ENCODE measurements at regions not wholly inside any gene's neighbourhood (a gene's known extent, or its start where the extent isn't known, plus 50 kb on each side); places are given as distances from the start of the nearest gene placed in this dataset.

GRCh38 chr2:240339411-240340360 lies 95.8 kb upstream of the GPC1 start:
- 85 to 91% (median 87%) methylated on average over 24 of the region's 24 CpGs for WGBS, 3 donors
- ATAC-seq (no peak), DNase-seq (no peak)
- Histone ChIP-seq H3K4me3 (no peak overlapping the region), H3K9me3 (peaks cover 1% of the 10 kb centered on the region), H3K27ac (no peak overlapping the region), H3K36me3 (ENCODE audit: insufficient read depth in 1 of 2, low read depth in 1 of 2) (no peaks in the 10 kb centered on the region), H3K27me3 (ENCODE audit: insufficient read depth in 3 of 3, low read length in 2 of 3) (no peaks in the 10 kb centered on the region), H3K4me1 (no peaks in the 10 kb centered on the region)
- intact Hi-C loops (cut with DNase I), result no loop called here
- TF ChIP-seq CTCF (IDR thresholded peaks at IDR 0.05), result no peak

- Histone ChIP-seq H3K4me1 (no peaks in the 10 kb centered on the region), H3K27me3 (ENCODE audit: insufficient read depth in 3 of 3, low read length in 2 of 3) (no peaks in the 10 kb centered on the region), H3K36me3 (ENCODE audit: insufficient read depth in 1 of 2, low read depth in 1 of 2) (no peaks in the 10 kb centered on the region), H3K9me3 (peaks cover 6% of the 10 kb centered on the region), H3K27ac (no peak overlapping the region), H3K4me3 (no peak overlapping the region)
- no peak for ATAC-seq
- intact Hi-C loops (cut with DNase I), result no loop called here
- 94 to 96% (median 94%) methylated on average over 12 to 14 of the region's 14 CpGs for WGBS, 3 donors
- TF ChIP-seq CTCF (IDR thresholded peaks at IDR 0.05), result no peak
- no peak for DNase-seq
Observed at GRCh38 chr2:240340361-240340761, 95.1 kb upstream of the GPC1 start.

- Histone ChIP-seq H3K9me3 (peaks cover 6% of the 10 kb centered on the region), H3K27me3 (ENCODE audit: insufficient read depth in 3 of 3, low read length in 2 of 3) (no peaks in the 10 kb centered on the region), H3K4me1 (no peaks in the 10 kb centered on the region), H3K36me3 (ENCODE audit: insufficient read depth in 1 of 2, low read depth in 1 of 2) (no peaks in the 10 kb centered on the region), H3K4me3 (no peak overlapping the region), H3K27ac (no peak overlapping the region)
- TF ChIP-seq CTCF (IDR thresholded peaks at IDR 0.05), result no peak
- ATAC-seq (no peak), DNase-seq (no peak)
- WGBS, 3 donors, result 63 to 71% (median 71%) methylated on average over 9 of the region's 9 CpGs
- intact Hi-C loops (cut with DNase I), result no loop called here
Observed at GRCh38 chr2:240341064-240341463, 94.4 kb upstream of the GPC1 start.

- TF ChIP-seq CTCF (IDR thresholded peaks at IDR 0.05), result no peak
- no peak overlapping the region for H3K4me3 ChIP-seq
- H3K9me3 ChIP-seq, result peaks cover 6% of the 10 kb centered on the region
- ATAC-seq (no peak), DNase-seq (no peak)
- H3K27ac ChIP-seq, result no peak overlapping the region
- intact Hi-C loops (cut with DNase I), result no loop called here
- no peaks in the 10 kb centered on the region for H3K27me3 ChIP-seq (ENCODE audit: insufficient read depth in 3 of 3, low read length in 2 of 3)
- 55 to 64% (median 57%) methylated on average over 1 of the region's 1 CpG for WGBS, 3 donors
- peaks cover 4% of the 10 kb centered on the region for H3K4me1 ChIP-seq
- no peaks in the 10 kb centered on the region for H3K36me3 ChIP-seq (ENCODE audit: insufficient read depth in 1 of 2, low read depth in 1 of 2)
Observed at GRCh38 chr2:240343548-240343947, 91.9 kb upstream of the GPC1 start.
